NCI-H1105 (cell line): ENCODE measurements at regions not wholly inside any gene's neighbourhood (a gene's known extent, or its start where the extent isn't known, plus 50 kb on each side); places are given as distances from the start of the nearest gene placed in this dataset.

ENCODE experiments used
- DNase-seq: peaks from one replicate; lab custom pipeline; 2025; lab: John Stamatoyannopoulos, UW

DNA sequence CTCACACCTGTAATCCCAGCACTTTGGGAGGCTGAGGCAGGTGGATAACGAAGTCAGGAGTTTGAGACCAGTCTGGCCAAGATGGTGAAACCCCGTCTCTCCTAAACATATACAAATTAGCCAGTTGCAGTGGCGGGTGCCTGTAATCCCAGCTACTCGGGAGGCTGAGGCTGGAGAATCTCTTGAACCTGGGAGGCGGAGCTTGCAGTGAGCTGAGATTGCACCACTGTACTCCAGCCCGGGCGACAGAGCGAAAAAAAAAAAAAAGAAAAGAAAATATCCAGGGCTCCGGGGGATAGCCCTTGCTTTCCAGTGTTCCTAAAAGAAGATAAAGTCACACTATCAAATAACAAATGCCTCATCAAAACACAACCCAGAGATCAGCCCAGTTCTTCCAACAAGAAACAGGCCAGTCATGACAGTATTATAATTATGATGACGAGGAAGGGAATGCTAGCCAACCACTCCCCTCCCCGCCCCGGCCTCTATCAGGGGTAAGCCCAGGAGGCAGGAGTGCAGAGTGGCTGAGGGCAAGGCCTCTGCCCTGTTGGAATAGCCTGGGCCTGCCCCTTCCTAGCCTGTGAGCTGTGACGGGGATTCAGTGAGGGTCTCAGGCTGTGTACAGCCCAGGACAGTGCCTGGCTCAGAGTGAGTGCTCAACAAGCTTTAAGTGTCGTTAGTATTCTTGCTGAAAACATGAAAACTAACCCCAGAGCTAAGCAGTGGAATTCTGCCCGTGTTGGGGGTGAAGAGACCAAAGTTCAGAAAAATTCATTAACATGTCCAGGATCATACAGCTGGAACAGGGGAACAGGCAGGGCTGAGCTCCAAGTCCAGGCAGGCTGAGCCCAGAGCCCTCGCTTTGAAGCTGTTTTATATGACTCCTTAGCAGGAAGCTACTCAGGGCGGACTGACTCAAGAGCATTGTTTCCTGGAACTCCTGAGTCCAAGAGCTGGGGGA is 54.3 kb downstream of the FAM241B start:
- DNase-seq, result no peak

DNA sequence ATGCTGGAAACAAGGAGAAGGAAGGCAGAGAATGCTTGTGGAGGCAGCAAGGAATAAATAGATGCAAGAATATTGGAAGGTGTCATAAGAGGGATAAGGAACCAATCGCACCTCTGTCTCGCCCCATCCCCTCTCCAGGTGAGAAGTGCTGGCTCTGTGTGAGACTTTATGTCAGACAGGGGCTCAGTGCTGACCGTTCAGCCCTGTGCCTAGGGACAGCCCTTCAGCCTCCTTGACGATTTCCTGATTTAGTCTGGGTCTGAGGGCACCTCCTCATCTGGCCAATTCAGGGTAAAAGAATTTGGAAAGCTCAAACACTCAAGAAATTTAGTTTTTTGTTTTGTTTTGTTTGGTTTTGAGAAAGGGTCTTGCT is 54.9 kb downstream of the FAM241B start:
- no peak for DNase-seq

DNA sequence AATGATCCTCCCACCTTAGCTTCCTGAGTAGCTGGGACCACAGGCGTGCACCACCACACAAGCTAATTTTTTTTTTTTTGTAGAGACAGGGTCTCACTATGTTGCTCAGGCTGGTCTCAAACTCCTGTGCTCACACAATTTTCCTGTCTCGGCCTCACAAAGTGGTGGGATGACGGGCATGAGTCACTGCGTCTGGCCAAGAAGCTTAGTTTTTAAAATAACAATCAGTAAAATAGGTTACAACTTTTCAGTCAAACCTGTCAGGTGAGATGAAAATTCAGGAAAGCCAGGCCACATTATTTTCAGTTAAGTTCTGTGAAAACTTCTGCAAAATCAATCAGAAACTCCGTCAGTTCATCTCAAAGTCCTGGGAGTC is 55.4 kb downstream of the FAM241B start:
- no peak for DNase-seq

DNA sequence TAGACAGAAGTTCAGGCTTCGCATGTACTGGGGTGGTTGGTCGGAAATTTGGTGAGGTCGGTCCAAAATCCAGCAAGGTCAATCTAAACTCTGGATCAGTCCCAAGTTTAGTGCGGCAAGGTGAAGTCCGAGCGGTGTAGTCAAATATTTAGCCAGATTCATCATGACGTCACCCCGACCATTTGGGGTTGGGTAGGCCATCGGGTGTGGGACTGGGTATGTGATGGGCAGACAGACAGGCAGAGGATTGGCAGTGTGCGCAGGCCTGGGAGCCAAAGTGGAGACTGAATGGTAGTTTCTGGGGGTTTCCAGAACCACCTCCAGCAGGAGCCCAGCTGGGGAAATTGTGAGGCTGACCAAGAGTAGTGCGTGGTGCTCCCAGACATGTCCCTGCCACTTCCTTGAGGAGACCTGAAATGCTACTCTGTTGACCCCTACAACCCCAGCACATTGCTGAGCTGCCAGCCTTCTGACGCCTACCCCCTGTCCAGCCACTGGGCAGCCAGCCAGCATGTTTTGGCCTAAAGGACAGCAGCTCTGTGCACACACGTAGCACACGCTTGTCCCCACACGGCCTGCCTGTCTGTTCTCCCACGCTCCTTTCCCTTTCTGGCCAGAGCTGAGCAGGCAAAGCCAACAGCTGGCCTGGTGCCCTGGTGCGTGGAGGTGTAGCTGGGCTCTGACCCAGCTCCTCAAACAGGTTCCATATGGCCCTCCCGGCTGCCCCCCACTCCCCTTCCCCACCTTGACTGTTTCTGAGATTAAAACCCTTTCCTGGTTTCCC is 55.9 kb downstream of the FAM241B start:
- no peak for DNase-seq

DNA sequence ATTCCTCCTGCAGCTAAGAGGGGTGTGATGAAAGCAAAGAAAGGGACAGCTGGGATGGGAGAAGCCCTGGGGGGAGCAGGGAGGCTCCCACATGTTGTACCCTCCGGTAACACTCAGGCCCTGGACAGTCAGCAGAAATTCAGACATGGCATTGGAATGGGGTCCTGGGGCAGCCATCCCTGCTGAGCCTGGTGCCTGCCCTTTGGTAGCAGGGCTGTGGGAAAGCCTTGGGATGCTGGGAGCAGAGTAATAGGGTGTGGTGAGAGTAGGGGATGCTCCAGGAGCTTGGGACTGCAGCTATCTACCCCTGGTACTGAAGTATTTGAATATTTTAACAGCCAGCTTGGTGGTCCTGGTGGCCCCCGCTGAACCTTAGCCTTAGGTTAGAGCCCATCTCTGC is 56.8 kb downstream of the FAM241B start:
- DNase-seq, result no peak

DNA sequence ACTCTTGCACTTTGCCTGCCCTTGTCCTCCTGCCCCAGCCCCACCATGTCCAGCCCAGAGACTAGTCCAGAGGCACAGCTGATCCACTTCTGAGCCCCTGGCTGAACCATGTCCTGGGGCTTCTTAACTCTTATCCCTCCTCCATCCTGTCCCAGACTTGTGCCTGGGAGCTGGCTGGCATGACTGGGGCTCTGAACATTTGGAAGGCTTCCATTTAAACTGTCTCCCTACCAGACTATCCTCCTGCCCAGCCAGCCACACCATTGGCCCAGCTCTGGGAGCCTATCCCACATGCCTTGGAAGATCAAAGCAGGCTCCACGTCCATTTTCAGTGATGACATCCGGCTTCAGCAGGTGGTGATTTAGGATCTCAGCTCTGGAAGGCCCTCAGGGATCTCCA is 57.4 kb downstream of the FAM241B start:
- DNase-seq, result no peak

DNA sequence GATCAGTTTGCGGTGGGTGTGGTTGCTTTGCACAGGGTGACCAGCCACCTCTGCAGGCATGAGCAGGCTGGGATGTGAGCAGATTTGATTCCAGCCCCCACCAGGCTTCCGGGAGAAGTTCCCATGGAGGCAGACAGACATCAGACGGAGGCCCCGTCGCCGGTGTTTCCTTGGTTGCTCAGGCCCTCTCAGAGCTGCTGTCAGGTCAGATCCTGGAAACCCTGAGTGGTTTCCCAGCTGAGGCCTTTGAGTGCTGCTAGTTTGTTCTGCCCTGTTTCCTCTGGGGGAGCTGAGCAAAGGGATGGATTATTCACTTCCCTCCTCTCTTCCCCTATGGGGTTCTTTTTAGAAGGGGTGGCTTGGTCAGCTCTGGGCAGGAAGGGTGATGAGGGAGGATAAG is 62.2 kb downstream of the FAM241B start:
- no peak for DNase-seq

DNA sequence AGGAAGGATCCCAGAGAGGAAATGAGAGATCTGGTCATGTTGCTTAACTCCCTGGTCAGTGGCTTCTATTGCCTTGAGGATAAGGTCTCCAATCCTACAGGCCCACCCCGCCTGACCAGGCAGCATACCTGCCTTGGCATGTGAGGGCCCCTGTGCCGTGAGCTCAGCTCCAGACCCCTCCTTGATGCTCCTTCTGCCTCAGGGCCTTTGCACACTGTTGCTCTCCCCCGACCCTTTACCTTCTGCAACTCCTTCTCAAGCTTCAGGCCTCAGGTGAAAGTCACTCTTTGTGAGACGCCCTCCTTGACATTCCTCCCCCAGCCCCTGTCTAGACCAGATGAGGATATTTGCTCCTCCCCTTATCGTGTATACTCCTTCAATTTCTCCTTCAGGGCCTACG is 62.8 kb downstream of the FAM241B start:
- no peak for DNase-seq

DNA sequence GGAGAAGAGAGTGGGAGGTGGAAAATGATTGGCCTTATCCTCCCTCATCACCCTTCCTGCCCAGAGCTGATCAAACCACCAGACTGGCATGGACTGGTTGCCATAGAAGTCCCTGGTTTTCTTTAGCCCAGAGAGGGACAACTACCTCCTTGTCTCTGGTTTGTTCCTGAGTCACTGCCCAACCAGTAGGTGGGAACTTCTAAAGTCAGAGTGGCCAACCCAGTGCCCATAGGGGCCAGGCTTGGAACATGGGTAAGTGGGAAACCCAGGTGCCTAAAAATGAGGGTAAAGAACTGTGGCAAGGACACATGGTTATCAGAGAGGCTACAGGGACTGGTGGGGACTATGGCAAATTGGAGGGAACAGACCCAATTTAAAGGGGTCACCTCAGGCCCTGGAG is 63.8 kb downstream of the FAM241B start:
- no peak for DNase-seq

DNA sequence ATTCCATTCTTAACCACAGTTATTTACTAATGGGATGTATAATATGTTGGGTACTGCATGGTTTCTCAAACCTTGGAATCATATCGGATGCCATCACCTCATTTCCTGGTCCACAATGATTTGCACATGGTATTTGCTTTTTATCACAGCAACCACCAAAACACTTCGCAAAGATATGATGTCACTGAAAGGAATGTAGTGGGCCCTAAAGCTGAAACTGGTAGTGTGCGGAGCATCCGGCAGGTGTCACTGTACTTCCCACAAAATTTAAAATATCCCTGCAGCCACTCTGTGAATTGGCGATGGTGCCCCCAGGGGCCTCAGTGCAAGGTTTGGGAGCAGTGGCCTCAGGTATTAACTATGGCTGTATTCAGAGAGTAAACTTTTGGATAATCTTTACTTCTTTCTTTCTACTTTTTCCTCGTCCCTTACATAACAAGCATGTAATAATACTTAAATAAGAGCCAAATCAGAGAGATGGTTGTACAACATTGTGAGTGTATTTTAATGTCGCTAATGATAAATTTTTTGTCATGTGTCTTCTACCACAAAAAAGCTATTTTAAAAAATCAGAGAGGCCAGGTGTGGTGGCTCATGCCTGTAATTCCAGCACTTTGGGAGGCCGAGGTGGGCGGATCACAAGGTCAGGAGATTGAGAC is 66.2 kb downstream of the FAM241B start:
- no peak for DNase-seq

DNA sequence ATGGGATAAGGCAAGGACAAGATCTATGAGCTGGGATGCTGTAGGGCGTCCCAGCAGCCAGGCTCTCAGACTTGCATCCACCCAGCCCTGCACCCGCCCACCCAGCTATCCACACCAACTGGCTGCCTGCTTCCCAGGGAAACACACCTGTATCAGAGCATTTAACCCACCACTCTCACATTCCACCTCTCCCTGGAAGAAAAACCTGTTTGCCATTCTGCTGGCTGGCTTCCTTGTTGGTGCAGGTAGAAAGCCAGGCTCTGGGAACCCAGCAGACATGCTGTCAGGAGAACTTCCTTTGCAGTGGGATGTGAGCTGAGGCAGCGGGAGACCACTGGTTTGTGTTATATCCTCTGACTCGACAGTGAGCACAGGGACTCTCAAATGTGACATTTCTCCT is 67.0 kb downstream of the FAM241B start:
- no peak for DNase-seq

DNA sequence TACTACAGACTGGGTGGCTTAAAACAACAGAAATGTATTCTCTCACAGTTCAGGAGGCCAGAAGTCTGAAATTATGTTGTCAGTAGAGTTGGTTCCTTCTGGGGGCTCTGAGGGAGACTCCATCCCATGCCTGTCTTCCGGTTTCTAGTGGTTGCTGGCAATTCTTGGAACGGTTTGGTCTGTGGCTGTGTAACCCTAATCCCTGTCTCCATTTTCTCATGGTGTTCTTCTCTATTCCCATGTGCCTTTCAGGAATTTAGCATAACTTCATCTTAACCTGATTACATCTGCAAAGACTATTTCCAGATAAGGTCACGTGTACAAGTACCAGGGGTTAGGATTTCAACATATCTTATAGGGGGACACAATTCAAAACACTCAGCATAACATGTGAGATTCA is 73.2 kb downstream of the FAM241B start:
- DNase-seq, result no peak

DNA sequence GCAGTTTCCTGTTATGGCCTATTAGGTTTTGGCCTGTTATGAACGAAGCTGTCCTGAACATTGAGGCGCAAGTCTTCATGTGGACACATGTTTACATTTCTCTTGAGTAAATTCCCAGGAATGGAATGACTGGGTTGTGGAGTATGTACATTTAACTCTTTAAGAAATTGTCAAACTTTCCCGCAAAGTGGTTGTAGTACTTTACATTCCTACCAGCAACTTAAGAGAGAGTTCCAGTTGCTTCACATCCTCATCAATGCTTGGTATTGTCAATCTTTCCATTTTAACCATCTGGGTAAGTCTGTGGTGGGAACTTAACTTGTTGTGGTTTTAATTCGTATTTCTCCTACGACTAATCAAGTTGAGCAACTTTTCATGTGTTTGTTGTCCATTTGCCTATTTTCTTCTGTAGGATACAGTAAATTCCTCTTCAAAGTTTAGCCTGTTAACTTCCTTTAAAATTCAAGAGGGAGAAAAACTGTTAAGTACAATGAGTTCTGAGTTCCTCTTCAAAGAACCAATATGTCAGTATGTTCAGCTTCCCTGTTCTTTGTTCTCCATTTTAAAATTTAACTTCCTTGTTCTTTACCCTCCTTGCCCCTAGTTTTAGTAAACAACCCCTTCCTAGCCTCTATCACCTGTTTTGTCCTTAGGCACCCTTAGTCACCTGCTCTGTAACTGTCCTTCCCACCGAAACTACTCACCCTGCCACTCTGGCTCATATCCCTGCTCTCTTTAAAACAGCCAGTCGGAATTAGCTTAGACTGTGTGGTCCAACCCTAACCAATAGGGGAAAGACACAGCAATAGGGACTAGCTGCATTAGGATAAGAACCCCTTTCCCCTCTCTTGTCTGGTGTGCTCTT is 74.0 kb downstream of the FAM241B start:
- no peak for DNase-seq

DNA sequence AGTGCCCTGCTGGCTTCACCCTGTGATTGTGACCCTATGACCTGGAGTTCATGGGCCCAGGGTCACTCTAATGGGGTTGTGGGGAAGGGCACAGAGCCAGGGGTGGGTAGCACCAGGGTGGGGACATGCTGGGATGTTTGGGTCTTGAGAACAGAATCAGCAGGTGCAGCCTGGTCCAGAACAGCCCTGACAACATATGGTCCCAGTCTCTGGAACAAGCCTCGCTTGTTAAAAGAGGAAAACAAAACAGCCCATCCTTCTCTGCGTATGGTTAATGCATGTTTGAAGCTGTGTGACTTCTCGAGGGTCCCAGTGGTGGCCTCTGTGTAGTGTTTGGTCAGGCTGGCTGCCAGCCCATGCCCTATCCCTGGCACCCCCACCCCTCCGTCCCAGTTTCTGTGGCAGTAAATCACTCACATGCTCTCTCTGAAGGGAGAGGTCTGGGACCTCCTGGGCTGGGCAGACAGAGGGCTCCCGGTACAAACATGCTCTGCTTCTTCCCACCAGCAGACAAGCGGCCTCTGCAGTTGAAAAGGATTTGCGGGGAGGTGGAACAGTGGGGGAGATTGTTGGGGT is 79.4 kb downstream of the FAM241B start:
- no peak for DNase-seq

DNA sequence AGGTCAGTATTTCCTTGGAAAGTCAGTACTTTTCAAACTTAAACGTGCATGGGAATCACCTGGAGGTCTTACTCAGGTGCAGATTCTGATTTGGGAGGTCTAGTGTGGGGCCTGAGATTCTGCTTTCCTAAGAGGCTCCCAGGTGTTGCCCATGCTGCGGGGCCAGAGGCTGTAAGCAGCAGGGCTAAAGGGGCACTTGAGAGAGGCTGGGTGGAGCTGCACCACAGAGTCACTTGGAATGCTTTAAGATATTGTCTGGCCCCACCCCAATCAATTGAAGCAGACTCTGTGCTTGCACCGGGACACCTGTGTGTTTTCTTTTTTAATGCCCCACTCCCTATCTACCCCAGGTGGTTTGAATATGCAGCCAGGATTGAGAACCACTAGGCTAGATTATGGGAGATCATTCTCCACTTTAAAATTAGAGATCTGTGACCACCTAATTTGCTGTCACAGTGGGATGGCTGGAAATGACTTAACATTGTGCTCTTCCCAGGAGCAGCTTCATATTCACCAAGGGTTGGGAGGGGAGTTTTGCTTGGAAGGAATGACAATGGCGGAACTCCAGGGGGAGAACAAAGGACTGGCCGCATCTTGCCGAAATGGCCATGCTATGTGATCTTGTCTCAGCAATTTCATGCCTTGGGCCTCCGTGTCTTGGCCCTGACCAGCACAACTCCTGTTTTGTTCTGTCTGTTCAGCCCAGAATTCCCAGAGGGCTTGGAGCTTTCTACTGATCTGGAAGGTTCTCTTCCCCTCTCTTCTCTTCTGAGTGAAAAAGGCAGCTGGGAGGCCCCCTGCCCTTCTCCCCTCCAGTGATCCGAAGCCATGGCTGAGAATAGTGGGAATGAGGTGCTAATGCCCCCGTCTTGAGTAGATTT is 80.2 kb downstream of the FAM241B start:
- DNase-seq, result no peak

DNA sequence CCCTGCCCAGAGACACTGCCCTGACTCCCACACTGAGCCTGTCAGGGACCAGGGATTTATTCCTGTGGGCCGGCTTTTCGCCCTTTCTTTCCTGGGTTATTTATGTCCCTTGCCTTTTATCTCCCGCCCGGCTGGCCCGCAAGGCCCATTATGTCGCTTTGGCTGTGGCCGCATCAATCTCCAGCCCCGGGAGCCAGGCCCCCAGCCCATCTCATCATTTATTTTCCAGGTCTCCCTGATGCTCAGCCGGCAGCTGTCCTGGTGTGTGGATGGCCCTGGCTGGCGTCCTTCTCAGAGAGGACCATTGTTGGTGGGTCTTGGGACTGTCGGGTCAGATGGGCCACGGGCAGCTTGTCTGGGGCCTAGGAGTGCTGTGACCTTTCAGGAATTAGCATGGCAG is 82.3 kb downstream of the FAM241B start:
- no peak for DNase-seq

DNA sequence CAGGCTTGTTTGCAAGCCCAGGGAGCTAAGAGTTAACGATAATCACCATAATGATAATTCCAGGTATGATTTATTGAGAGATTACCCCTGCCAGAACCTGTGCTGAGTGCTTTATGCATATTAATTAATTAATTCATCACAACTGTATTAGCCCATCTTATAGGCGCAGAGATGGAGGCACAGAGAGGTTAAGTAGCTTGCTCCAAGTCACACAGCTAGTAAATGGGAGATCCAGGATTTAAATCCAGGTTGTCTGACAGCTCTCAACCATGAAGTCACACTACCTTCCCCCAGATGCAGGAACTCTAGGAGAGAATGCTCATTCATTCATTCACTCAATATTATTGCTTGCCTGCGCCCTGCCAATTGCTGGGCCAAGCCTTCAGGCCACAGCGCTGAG is 84.5 kb downstream of the FAM241B start:
- no peak for DNase-seq

DNA sequence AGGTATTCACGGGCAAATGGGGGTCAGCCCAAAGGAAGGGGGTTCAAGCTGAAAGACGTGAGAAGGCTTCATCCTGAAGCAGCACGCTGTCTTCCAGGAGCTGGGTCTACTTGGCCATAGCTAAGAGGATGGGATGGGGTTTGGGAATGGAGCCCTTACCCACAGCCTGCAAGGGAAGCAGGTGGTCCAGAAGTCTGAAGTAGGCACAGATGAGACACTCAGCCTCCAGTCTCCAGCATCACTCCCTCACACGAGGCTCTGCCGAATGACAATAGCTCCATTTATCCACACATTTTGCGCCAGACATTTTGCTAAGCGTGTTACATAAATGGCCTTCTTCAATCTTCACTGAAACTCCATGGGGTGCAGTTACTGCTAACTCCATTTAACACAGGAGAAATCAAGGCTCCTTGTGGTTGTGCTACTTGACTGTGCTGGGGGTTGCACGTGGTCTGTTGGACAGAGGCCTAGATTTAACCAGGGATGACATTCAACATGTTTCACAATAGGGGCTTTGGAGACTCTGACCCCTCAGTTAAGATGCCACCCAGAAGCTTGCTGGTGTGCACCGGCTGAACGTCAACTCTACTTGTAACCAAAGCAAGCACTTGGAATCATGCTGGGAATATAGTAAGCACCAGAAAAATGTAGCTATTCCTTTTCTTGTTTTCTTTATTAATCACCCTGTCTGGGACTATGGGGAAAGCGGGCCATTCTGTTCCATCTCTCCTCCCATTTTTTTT is 85.3 kb downstream of the FAM241B start:
- DNase-seq, result no peak

DNA sequence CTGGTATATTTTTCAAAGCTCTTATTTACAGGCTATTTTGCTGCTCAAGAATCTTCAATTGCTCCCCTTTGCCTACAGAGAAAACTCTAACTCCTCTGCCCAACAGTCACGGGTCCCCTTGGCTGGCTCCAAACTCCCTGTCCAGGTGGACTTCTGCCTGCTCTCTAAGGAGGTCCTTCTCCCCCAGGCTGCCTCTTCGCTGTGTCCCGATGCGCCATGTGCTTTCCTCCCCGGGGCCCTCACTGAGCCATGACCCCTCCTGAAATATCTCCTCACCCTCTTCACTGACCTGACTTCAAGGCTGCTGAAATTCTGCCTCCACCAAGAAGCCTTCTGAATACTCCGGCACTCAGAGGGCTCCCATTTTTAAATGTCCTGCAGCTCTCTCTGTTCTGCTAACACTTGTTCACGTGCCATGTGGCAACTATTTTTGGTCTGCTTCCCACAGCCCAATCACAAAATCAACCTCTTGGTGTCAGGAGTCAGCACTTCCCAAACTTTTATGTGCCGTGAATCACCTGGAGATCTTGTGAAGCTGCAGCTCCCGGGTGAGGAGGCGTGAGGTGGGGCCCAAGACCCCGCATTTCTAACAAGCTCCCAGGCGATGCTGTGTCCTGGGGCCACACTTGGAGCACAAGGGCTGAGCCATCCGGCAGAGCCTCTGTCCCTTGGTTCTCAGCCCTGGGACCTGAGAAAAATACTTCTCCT is 85.7 kb upstream of the COL13A1 start:
- no peak for DNase-seq
